GM12878 (cell line): ENCODE measurements at regions not wholly inside any gene's neighbourhood (a gene's known extent, or its start where the extent isn't known, plus 50 kb on each side); places are given as distances from the start of the nearest gene placed in this dataset.

Source experiments
- ATAC-seq: fragments of 200-7000 bp; cut with Tn5 transposase; 3 replicates; pipeline ENCODE4 v1.9.1; 2020; ENCODE audit warnings: mild to moderate bottlenecking, moderate library complexity
- BruUV-seq: library from RNA; stranded (reverse); fragments of 400-500 nt; replicated peaks from 2 replicates; lab custom pipeline; 2021; lab: Mats Ljungman, UMichigan
- CTCF ChIA-PET: fragments of 300-600 bp; sonication (Branson Sonifier 250); formaldehyde crosslinking; extraction: SDS; loops from one replicate; lab custom pipeline; 2021; ENCODE audit warnings: inconsistent platforms; lab: Yijun Ruan, JAX
- POLR2A ChIA-PET: fragments of 350-600 bp; formaldehyde crosslinking; extraction: SDS; loops from one replicate; lab custom pipeline; 2021; ENCODE audit warnings: inconsistent platforms; lab: Charles Lee
- RAD21 ChIA-PET: fragments of 300-600 bp; sonication (Branson Sonifier 250); formaldehyde crosslinking; loops from one replicate; lab custom pipeline; 2023; ENCODE audit warnings: antibody characterized with exemption; ENCODE audit not compliant: unreplicated experiment; lab: Charles Lee
- SMC1A ChIA-PET: fragments of 300-600 bp; sonication (Branson Sonifier 250); formaldehyde crosslinking; loops from one replicate; lab custom pipeline; 2023; ENCODE audit not compliant: unreplicated experiment, uncharacterized antibody; lab: Charles Lee
- DNase-seq: peaks from one replicate; pipeline ENCODE4 v3.0.0-alpha.2; 2011; ENCODE audit warnings: low read depth, low spot score
- FAIRE-seq: peaks from 3 replicates; lab custom pipeline; 2011; peaks lifted over from hg19 to GRCh38; lab: Jason Lieb, UNC
- H2AFZ ChIP-seq: 2 replicates; pipeline ENCODE4 v1.6.0; 2011; ENCODE audit warnings: low read depth, low read length, control low read depth; ENCODE audit not compliant: control insufficient read depth
- H3K27ac ChIP-seq: 2 replicates; pipeline ENCODE4 v1.5.1; 2011; ENCODE audit warnings: control low read depth; ENCODE audit not compliant: control insufficient read depth, insufficient read depth
- H3K27me3 ChIP-seq, 2 experiments: replicated peaks in 1 of 2; 2 replicates each; pipeline versions ENCODE4 v1.6.0 to v1.6.1; 2011; ENCODE audit warnings: low read length in 1 of 2; ENCODE audit not compliant: control insufficient read depth in 2 of 2, insufficient read depth in 2 of 2
- H3K36me3 ChIP-seq, 2 experiments: 2 replicates each; pipeline ENCODE4 v1.5.1; 2011; ENCODE audit warnings: low read length in 1 of 2; ENCODE audit not compliant: control insufficient read depth in 2 of 2, insufficient read depth in 2 of 2
- H3K4me1 ChIP-seq: 2 replicates; pipeline ENCODE4 v1.6.1; 2011; ENCODE audit warnings: mild to moderate bottlenecking, low read length, moderate library complexity, mixed read lengths; ENCODE audit not compliant: control insufficient read depth, insufficient read depth
- H3K4me2 ChIP-seq: 2 replicates; pipeline ENCODE4 v1.6.0; 2011; ENCODE audit warnings: control low read depth; ENCODE audit not compliant: control insufficient read depth, insufficient read depth
- H3K4me3 ChIP-seq: fragments of 200-600 bp; sonication (generic); 2 replicates; pipeline ENCODE4 v1.5.1; 2016
- H3K79me2 ChIP-seq: 2 replicates; pipeline ENCODE4 v1.6.0; 2011; ENCODE audit warnings: low read length; ENCODE audit not compliant: control insufficient read depth, insufficient read depth
- H3K9ac ChIP-seq: 2 replicates; pipeline ENCODE4 v1.8.0; 2011; ENCODE audit warnings: low read length, control low read depth, mixed read lengths; ENCODE audit not compliant: control insufficient read depth, insufficient read depth
- H3K9me3 ChIP-seq: replicated peaks from 3 replicates; pipeline ENCODE4 v1.5.1; 2011; ENCODE audit warnings: mild to moderate bottlenecking, low read length; ENCODE audit not compliant: control insufficient read depth, insufficient read depth
- H4K20me1 ChIP-seq: 2 replicates; pipeline ENCODE4 v1.6.0; 2011; ENCODE audit not compliant: control insufficient read depth, insufficient read depth
- HDAC2 ChIP-seq: fragments of 200-600 bp; sonication (generic); IDR thresholded peaks from 2 replicates; pipeline ENCODE4 v1.6.1; 2017
- HDGF ChIP-seq: fragments of 450-650 bp; IDR thresholded peaks from 2 replicates; pipeline ENCODE4 v1.6.1; 2016; ENCODE audit warnings: antibody characterized with exemption
- IKZF1 ChIP-seq: fragments of 450-650 bp; conservative IDR thresholded peaks from 2 replicates; pipeline ENCODE4 v1.6.1; 2017; ENCODE audit warnings: antibody characterized with exemption, mild to moderate bottlenecking
- NBN ChIP-seq: fragments of 450-650 bp; IDR thresholded peaks from 2 replicates; pipeline ENCODE4 v1.6.1; 2016
- NR2F1 ChIP-seq: fragments of 450-650 bp; conservative IDR thresholded peaks from 2 replicates; pipeline ENCODE4 v1.6.1; 2017; ENCODE audit warnings: mild to moderate bottlenecking
- PAX5 ChIP-seq: IDR thresholded peaks from 2 replicates; pipeline ENCODE4 v1.6.1; 2011; ENCODE audit warnings: low read depth, low read length, borderline replicate concordance
- PRDM15 ChIP-seq: fragments of 450-650 bp; formaldehyde crosslinking; IDR thresholded peaks from 2 replicates; pipeline ENCODE4 v1.4.0; 2020; ENCODE audit warnings: mild to moderate bottlenecking, moderate library complexity
- STAT3 ChIP-seq: IDR thresholded peaks from 2 replicates; pipeline ENCODE4 v1.6.1; 2011; ENCODE audit warnings: low read depth, low read length, improper control_type of control experiment
- TCF12 ChIP-seq: IDR thresholded peaks from 2 replicates; pipeline ENCODE4 v1.6.1; 2011; ENCODE audit warnings: low read depth, mild to moderate bottlenecking, low read length
- USF2 ChIP-seq: IDR thresholded peaks from 2 replicates; pipeline ENCODE4 v1.6.1; 2011; ENCODE audit warnings: low read depth, low read length, improper control_type of control experiment, borderline replicate concordance
- WGBS: methylation state at CpG from one replicate; pipeline ENCODE4 v1.1.6; 2016; ENCODE audit warnings: low lambda C conversion rate; ENCODE audit not compliant: insufficient replicate concordance, insufficient coverage; ENCODE audit errors: missing lambda C conversion rate; 5-methylcytosine and 5-hydroxymethylcytosine counted together
- in situ Hi-C: fragments of 300-500 bp; cut with MboI; formaldehyde crosslinking; loops from 9 replicates; pipeline ENCODE4 v1.14.3; 2018; ENCODE audit warnings: mixed read lengths
- intact Hi-C: fragments of 100-400 bp; cut with micrococcal nuclease; formaldehyde crosslinking; loops from one replicate; pipeline ENCODE4 v1.14.2; 2022; ENCODE audit not compliant: unreplicated experiment

- Histone ChIP-seq H4K20me1 (no peaks in the 10 kb centered on the region), H3K4me1 (no peaks in the 10 kb centered on the region), H3K9ac (no peak overlapping the region), H3K9me3 (no peaks in the 10 kb centered on the region), H3K4me2 (no peak overlapping the region), H3K27me3 (no peaks in the 10 kb centered on the region), H3K4me3 (no peak overlapping the region), H3K27ac (no peak overlapping the region), H3K36me3 (no peaks in the 10 kb centered on the region), H2AFZ (no peak overlapping the region), H3K79me2 (no peaks in the 10 kb centered on the region)
- in situ Hi-C loops (no loop called here), intact Hi-C loops (no loop called here)
- ChIA-PET SMC1A (interaction anchor here (0.8 to 1.5 kb wide), 4 partner anchors 10 to 96 kb away, joined by 3 to 4 read pairs (median 3); no protein-coding TSS in a partner anchor), RAD21 (no interaction called here), CTCF (interaction anchor here (0.9 to 1.0 kb wide), 2 partner anchors 18 to 43 kb away, joined by 4 read pairs; no protein-coding TSS in a partner anchor), POLR2A (no interaction called here)
- no peak for ATAC-seq
- FAIRE-seq: no peak
- BruUV-seq: no TSS peak
- no peak for TF ChIP-seq TCF12
- TF ChIP-seq HDGF: no peak
- no peak for TF ChIP-seq USF2
- DNase-seq: no peak
- 0% methylated on average over 2 of the region's 2 CpGs for WGBS
These were observed 723.1 kb downstream of the NR2F2 start for GRCh38 chr15:97053635-97054034.

- CTCF ChIA-PET: interaction anchor here (1.2 kb wide), 2 partner anchors 8 to 15 kb away, joined by 3 read pairs; no protein-coding TSS in a partner anchor
- FAIRE-seq (no peak), DNase-seq (no peak), ATAC-seq (no peak)
- RAD21 ChIA-PET: no interaction called here
- H2AFZ ChIP-seq: no peak overlapping the region
- H3K36me3 ChIP-seq: no peaks in the 10 kb centered on the region
- POLR2A ChIA-PET: no interaction called here
- no peaks in the 10 kb centered on the region for H3K79me2 ChIP-seq
- H3K27ac ChIP-seq: no peak overlapping the region
- no TSS peak for BruUV-seq
- no peak overlapping the region for H3K4me3 ChIP-seq
- H3K4me2 ChIP-seq: no peak overlapping the region
- no peaks in the 10 kb centered on the region for H3K9me3 ChIP-seq
- 77% methylated on average over 6 of the region's 6 CpGs for WGBS
- in situ Hi-C loops (no loop called here), intact Hi-C loops (no loop called here)
- no peak overlapping the region for H3K9ac ChIP-seq
- SMC1A ChIA-PET: interaction anchor here (1.5 to 2.7 kb wide), 2 partner anchors 11 to 99 kb away, joined by 3 to 15 read pairs; no protein-coding TSS in a partner anchor
- no peaks in the 10 kb centered on the region for H3K27me3 ChIP-seq
- H4K20me1 ChIP-seq: no peaks in the 10 kb centered on the region
- TF ChIP-seq PAX5: no peak
- TF ChIP-seq NBN: no peak
- no peak for TF ChIP-seq HDAC2
- TF ChIP-seq STAT3: no peak
- no peak for TF ChIP-seq NR2F1
- TF ChIP-seq PRDM15 (CRISPR knock-in tag): no peak
- TF ChIP-seq IKZF1: no peak
- H3K4me1 ChIP-seq: no peaks in the 10 kb centered on the region
These were observed 727.0 kb downstream of the NR2F2 start for GRCh38 chr15:97057503-97057902.
